Testis (tissue), 2 donors: ENCODE measurements at regions not wholly inside any gene's neighbourhood (a gene's known extent, or its start where the extent isn't known, plus 50 kb on each side); places are given as distances from the start of the nearest gene placed in this dataset.
"Not testable (repeated sequence)": the region's sequence is repeated elsewhere in the genome, so short reads cannot be mapped to it uniquely, and the experiment has no call there.

Experiments
- CTCF ChIP-seq, 3 experiments: fragments of 450-650 bp in 2 of 3; fragments of 200-600 bp in 1 of 3; sonication (generic) in 1 of 3; IDR thresholded peaks; one replicate each; pipeline ENCODE4 v1.5.1; 2016 to 2019; ENCODE audit warnings: antibody characterized with exemption in 3 of 3, mild to moderate bottlenecking in 2 of 3, moderate library complexity in 1 of 3
- POLR2A ChIP-seq: fragments of 450-650 bp; IDR thresholded peaks from one replicate; pipeline ENCODE4 v1.6.1; 2017; ENCODE audit warnings: antibody characterized with exemption, mild to moderate bottlenecking, moderate library complexity

DNA sequence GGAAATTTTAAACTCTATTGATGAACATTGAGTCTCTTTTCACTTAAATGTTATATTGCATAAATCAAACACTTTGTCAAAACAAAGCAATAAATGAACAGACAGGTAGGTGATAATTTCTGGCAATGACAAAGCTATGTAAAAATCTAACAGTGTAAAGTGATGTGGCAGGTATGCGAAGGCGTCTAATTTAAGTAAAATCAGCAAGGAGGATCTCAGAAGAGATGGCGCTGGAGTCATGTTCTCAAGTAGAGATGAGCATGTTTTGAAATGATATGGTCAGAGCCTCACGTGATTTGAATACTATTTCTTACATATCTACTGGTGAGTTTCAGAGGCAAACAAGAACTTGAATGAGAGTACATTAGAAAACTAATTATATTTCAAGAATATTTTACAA, 204.0 kb upstream of the FRG1 start:
- TF ChIP-seq CTCF (IDR thresholded peaks at IDR 0.05); POLR2A: not testable (repeated sequence)
